ENCODE measurements at regions not wholly inside any gene's neighbourhood (a gene's known extent, or its start where the extent isn't known, plus 50 kb on each side); places are given as distances from the start of the nearest gene placed in this dataset.

DNA sequence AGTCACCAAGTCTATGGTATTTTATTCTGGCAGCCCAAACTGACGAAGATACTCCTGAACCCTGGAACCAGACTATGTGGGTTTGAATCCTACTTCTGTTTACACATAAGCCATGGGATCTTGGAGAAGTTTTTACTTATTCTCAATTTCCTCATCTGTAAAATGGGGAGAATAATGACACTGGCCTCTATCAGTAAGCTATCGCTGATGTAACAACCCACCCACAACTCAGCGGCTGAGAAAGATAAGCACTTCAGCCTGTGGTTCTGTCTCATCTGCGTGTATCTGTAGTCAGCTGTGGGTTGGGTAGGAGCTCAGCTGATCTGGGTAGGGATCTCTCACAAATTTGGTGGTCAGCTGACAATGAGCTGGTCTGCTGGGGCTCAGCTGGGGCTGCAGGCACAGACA, 68.0 kb upstream of the ALX4 start:
- TF ChIP-seq SMARCA5 (IDR thresholded peaks at IDR 0.05): no peak
- TF ChIP-seq NFYA (IDR thresholded peaks at IDR 0.05; ENCODE audit: borderline replicate concordance, low read depth, low read length): no peak
- TF ChIP-seq, protein P1, sequence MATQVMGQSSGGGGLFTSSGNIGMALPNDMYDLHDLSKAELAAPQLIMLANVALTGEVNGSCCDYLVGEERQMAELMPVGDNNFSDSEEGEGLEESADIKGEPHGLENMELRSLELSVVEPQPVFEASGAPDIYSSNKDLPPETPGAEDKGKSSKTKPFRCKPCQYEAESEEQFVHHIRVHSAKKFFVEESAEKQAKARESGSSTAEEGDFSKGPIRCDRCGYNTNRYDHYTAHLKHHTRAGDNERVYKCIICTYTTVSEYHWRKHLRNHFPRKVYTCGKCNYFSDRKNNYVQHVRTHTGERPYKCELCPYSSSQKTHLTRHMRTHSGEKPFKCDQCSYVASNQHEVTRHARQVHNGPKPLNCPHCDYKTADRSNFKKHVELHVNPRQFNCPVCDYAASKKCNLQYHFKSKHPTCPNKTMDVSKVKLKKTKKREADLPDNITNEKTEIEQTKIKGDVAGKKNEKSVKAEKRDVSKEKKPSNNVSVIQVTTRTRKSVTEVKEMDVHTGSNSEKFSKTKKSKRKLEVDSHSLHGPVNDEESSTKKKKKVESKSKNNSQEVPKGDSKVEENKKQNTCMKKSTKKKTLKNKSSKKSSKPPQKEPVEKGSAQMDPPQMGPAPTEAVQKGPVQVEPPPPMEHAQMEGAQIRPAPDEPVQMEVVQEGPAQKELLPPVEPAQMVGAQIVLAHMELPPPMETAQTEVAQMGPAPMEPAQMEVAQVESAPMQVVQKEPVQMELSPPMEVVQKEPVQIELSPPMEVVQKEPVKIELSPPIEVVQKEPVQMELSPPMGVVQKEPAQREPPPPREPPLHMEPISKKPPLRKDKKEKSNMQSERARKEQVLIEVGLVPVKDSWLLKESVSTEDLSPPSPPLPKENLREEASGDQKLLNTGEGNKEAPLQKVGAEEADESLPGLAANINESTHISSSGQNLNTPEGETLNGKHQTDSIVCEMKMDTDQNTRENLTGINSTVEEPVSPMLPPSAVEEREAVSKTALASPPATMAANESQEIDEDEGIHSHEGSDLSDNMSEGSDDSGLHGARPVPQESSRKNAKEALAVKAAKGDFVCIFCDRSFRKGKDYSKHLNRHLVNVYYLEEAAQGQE (IDR thresholded peaks at IDR 0.05; ENCODE audit: low read depth, low read length): no peak
- TF ChIP-seq HCFC1 (IDR thresholded peaks at IDR 0.05; ENCODE audit: low read length): no peak
- TF ChIP-seq CBX3 (IDR thresholded peaks at IDR 0.05; ENCODE audit: borderline replicate concordance, low read depth): no peak
- no peak for TF ChIP-seq ZSCAN29 (IDR thresholded peaks at IDR 0.05)
- no peak for TF ChIP-seq ESRRA (IDR thresholded peaks at IDR 0.05; ENCODE audit: low read length)
- TF ChIP-seq SREBF1 (IDR thresholded peaks at IDR 0.05; ENCODE audit: low read length): no peak
- TF ChIP-seq, protein P2, sequence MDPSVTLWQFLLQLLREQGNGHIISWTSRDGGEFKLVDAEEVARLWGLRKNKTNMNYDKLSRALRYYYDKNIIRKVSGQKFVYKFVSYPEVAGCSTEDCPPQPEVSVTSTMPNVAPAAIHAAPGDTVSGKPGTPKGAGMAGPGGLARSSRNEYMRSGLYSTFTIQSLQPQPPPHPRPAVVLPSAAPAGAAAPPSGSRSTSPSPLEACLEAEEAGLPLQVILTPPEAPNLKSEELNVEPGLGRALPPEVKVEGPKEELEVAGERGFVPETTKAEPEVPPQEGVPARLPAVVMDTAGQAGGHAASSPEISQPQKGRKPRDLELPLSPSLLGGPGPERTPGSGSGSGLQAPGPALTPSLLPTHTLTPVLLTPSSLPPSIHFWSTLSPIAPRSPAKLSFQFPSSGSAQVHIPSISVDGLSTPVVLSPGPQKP (IDR thresholded peaks at IDR 0.05; ENCODE audit: low read depth, low read length): no peak
- no peak for TF ChIP-seq BACH1 (IDR thresholded peaks at IDR 0.05; ENCODE audit: borderline replicate concordance)
- TF ChIP-seq, protein P3, sequence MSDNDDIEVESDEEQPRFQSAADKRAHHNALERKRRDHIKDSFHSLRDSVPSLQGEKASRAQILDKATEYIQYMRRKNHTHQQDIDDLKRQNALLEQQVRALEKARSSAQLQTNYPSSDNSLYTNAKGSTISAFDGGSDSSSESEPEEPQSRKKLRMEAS (IDR thresholded peaks at IDR 0.05; ENCODE audit: low read depth, low read length): no peak
- TF ChIP-seq, protein P4, sequence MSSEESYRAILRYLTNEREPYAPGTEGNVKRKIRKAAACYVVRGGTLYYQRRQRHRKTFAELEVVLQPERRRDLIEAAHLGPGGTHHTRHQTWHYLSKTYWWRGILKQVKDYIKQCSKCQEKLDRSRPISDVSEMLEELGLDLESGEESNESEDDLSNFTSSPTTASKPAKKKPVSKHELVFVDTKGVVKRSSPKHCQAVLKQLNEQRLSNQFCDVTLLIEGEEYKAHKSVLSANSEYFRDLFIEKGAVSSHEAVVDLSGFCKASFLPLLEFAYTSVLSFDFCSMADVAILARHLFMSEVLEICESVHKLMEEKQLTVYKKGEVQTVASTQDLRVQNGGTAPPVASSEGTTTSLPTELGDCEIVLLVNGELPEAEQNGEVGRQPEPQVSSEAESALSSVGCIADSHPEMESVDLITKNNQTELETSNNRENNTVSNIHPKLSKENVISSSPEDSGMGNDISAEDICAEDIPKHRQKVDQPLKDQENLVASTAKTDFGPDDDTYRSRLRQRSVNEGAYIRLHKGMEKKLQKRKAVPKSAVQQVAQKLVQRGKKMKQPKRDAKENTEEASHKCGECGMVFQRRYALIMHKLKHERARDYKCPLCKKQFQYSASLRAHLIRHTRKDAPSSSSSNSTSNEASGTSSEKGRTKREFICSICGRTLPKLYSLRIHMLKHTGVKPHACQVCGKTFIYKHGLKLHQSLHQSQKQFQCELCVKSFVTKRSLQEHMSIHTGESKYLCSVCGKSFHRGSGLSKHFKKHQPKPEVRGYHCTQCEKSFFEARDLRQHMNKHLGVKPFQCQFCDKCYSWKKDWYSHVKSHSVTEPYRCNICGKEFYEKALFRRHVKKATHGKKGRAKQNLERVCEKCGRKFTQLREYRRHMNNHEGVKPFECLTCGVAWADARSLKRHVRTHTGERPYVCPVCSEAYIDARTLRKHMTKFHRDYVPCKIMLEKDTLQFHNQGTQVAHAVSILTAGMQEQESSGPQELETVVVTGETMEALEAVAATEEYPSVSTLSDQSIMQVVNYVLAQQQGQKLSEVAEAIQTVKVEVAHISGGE (CRISPR knock-in tag; IDR thresholded peaks at IDR 0.05): no peak
- TF ChIP-seq GABPA (IDR thresholded peaks at IDR 0.05; ENCODE audit: low read depth): no peak
- TF ChIP-seq NFIC (IDR thresholded peaks at IDR 0.05; ENCODE audit: low read depth, low read length): no peak
- TF ChIP-seq BMI1 (IDR thresholded peaks at IDR 0.05; ENCODE audit: borderline replicate concordance): no peak
- no peak for TF ChIP-seq POLR2AphosphoS5 (IDR thresholded peaks at IDR 0.05; ENCODE audit: low read length)
- no peak overlapping the region for H3K27ac ChIP-seq (ENCODE audit: control insufficient read depth, insufficient read depth)
- ChIA-PET RAD21 (ENCODE audit: unreplicated experiment) (no interaction called here), CTCF (no interaction called here), SMC1A (ENCODE audit: uncharacterized antibody, unreplicated experiment) (no interaction called here), POLR2A (no interaction called here)
- no peak overlapping the region for H2AFZ ChIP-seq (ENCODE audit: control insufficient read depth, low read depth, low read length)
- no peak for FAIRE-seq
- no TSS peak for BruUV-seq (replicated peaks)
- H3K4me3 ChIP-seq: no peak overlapping the region
- intact Hi-C loops (cut with micrococcal nuclease; ENCODE audit: unreplicated experiment) (no loop called here), in situ Hi-C loops (cut with MboI) (no loop called here)
- no peaks in the 10 kb centered on the region; a peak in 2 of 4 replicates for H3K27me3 ChIP-seq (replicated peaks in 1 of 2; ENCODE audit: control insufficient read depth in 2 of 2, insufficient read depth in 2 of 2, low read length in 1 of 2)
- DNase-seq (ENCODE audit: low read depth, low spot score): no peak
- 65% methylated on average over 4 of the region's 4 CpGs for WGBS (ENCODE audit: insufficient coverage, insufficient replicate concordance, low lambda C conversion rate, missing lambda C conversion rate)
- no peaks in the 10 kb centered on the region; the same call in 2 of the 3 replicates for H3K9me3 ChIP-seq (replicated peaks; ENCODE audit: control insufficient read depth, insufficient read depth, low read length)
- H3K79me2 ChIP-seq (ENCODE audit: control insufficient read depth, insufficient read depth, low read length): no peaks in the 10 kb centered on the region
- H3K4me2 ChIP-seq (ENCODE audit: control insufficient read depth, insufficient read depth): no peak overlapping the region
- no peaks in the 10 kb centered on the region for H3K4me1 ChIP-seq (ENCODE audit: control insufficient read depth, insufficient read depth, low read length)
- ATAC-seq: no peak
- H3K9ac ChIP-seq (ENCODE audit: control insufficient read depth, insufficient read depth, low read length): no peak overlapping the region
- H3K36me3 ChIP-seq (ENCODE audit: control insufficient read depth in 2 of 2, insufficient read depth in 2 of 2, low read length in 1 of 2): no peaks in the 10 kb centered on the region
- H4K20me1 ChIP-seq (ENCODE audit: control insufficient read depth, insufficient read depth): no peaks in the 10 kb centered on the region

Data from GM12878 (cell line).